HL-60 (cell line): ENCODE measurements at regions not wholly inside any gene's neighbourhood (a gene's known extent, or its start where the extent isn't known, plus 50 kb on each side); places are given as distances from the start of the nearest gene placed in this dataset.

Experiments
- DNase-seq, 2 experiments: peaks; one replicate each; pipeline ENCODE4 v3.0.0-alpha.2; 2010 to 2020; ENCODE audit warnings: low read depth in 1 of 2, low spot score in 1 of 2
- H3K27ac ChIP-seq: fragments of 250-450 bp; sonication (Bioruptor Pico); replicated peaks from 2 replicates; pipeline ENCODE4 v1.5.1; 2020; ENCODE audit warnings: mild to moderate bottlenecking, moderate library complexity
- H3K27me3 ChIP-seq: fragments of 250-450 bp; sonication (Bioruptor Pico); 2 replicates; pipeline ENCODE4 v1.5.1; 2021; ENCODE audit warnings: mild to moderate bottlenecking, moderate library complexity; ENCODE audit not compliant: insufficient read depth, poor library complexity, severe bottlenecking
- H3K4me3 ChIP-seq: replicated peaks from 2 replicates; pipeline ENCODE4 v1.5.1; 2011; ENCODE audit warnings: mild to moderate bottlenecking, control low read depth, low read length; ENCODE audit not compliant: insufficient read depth
- CTCF ChIP-seq: IDR thresholded peaks from one replicate; pipeline ENCODE4 v1.5.1; 2011; ENCODE audit warnings: low read length, control low read depth, inconsistent platforms; ENCODE audit not compliant: insufficient read depth
- GABPA ChIP-seq: IDR thresholded peaks from 2 replicates; pipeline ENCODE4 v1.6.1; 2012; ENCODE audit warnings: low read depth
- POLR2AphosphoS5 ChIP-seq: IDR thresholded peaks from 2 replicates; pipeline ENCODE4 v1.6.1; 2012; ENCODE audit warnings: low read depth
- REST ChIP-seq: IDR thresholded peaks from 2 replicates; pipeline ENCODE4 v1.6.1; 2012; ENCODE audit warnings: low read depth; ENCODE audit not compliant: insufficient replicate concordance
- SPI1 ChIP-seq: IDR thresholded peaks from 2 replicates; pipeline ENCODE4 v1.6.1; 2012; ENCODE audit warnings: low read depth, mild to moderate bottlenecking, borderline replicate concordance

- TF ChIP-seq SPI1 (no peak), POLR2AphosphoS5 (no peak), CTCF (no peak), GABPA (no peak), REST (no peak)
- no peak overlapping the region for H3K4me3 ChIP-seq
- H3K27me3 ChIP-seq = no peaks in the 10 kb centered on the region
- DNase-seq = no peak
- no peak overlapping the region for H3K27ac ChIP-seq
Observed at GRCh38 chr4:81600520-81601357, 129.0 kb upstream of the RASGEF1B start.

GRCh38 chr4:81599742-81600380 lies 128.2 kb upstream of the RASGEF1B start:
- TF ChIP-seq SPI1 (no peak), GABPA (no peak), CTCF (no peak), REST (no peak), POLR2AphosphoS5 (no peak)
- Histone ChIP-seq H3K27ac (no peak overlapping the region), H3K4me3 (no peak overlapping the region), H3K27me3 (no peaks in the 10 kb centered on the region)
- no peak for DNase-seq

- no peaks in the 10 kb centered on the region for H3K27me3 ChIP-seq
- no peak overlapping the region for H3K4me3 ChIP-seq
- no peak for DNase-seq
- no peak overlapping the region for H3K27ac ChIP-seq
- TF ChIP-seq REST (no peak), CTCF (no peak), SPI1 (no peak), GABPA (no peak), POLR2AphosphoS5 (no peak)
Observed at GRCh38 chr4:81595798-81596610, 124.3 kb upstream of the RASGEF1B start.
